OCI-LY1 (cell line): ENCODE measurements at regions not wholly inside any gene's neighbourhood (a gene's known extent, or its start where the extent isn't known, plus 50 kb on each side); places are given as distances from the start of the nearest gene placed in this dataset.

Source experiments
- H2AFZ ChIP-seq: fragments of 200-600 bp; sonication (generic), shearing (Covaris generic); 2 replicates; pipeline ENCODE4 v1.6.0; 2014; ENCODE audit warnings: antibody characterized with exemption, mild to moderate bottlenecking, low read length
- H3F3A ChIP-seq: fragments of 200-600 bp; sonication (generic), shearing (Covaris generic); 2 replicates; pipeline ENCODE4 v1.6.0; 2014; ENCODE audit warnings: mild to moderate bottlenecking, antibody characterized with exemption, low read length, moderate library complexity; ENCODE audit not compliant: insufficient read depth
- H3K27ac ChIP-seq: fragments of 200-600 bp; sonication (generic); 2 replicates; pipeline ENCODE4 v1.5.1; 2014; ENCODE audit warnings: low read length, mixed run types, mild to moderate bottlenecking, low read depth; ENCODE audit not compliant: poor library complexity, severe bottlenecking
- H3K27me3 ChIP-seq: fragments of 200-600 bp; sonication (generic); 2 replicates; pipeline ENCODE4 v1.6.0; 2014; ENCODE audit warnings: antibody characterized with exemption, mild to moderate bottlenecking, low read length, moderate library complexity; ENCODE audit not compliant: insufficient read depth
- H3K36me3 ChIP-seq: fragments of 200-600 bp; sonication (generic); 2 replicates; pipeline ENCODE4 v1.6.1; 2014; ENCODE audit warnings: mild to moderate bottlenecking, antibody characterized with exemption, low read length, moderate library complexity, mixed read lengths; ENCODE audit not compliant: insufficient read depth
- H3K4me1 ChIP-seq: fragments of 200-600 bp; sonication (generic); 2 replicates; pipeline ENCODE4 v1.5.1; 2014; ENCODE audit warnings: mild to moderate bottlenecking, low read length, moderate library complexity; ENCODE audit not compliant: insufficient read depth, severe bottlenecking
- H3K4me2 ChIP-seq: fragments of 200-600 bp; sonication (generic), shearing (Covaris generic); 2 replicates; pipeline ENCODE4 v1.6.1; 2014; ENCODE audit warnings: low read length
- H3K4me3 ChIP-seq: fragments of 200-600 bp; sonication (generic); 2 replicates; pipeline ENCODE4 v1.5.1; 2014; ENCODE audit warnings: low read length, low read depth, mild to moderate bottlenecking, mixed read lengths; ENCODE audit not compliant: poor library complexity, severe bottlenecking
- H3K79me2 ChIP-seq: fragments of 200-600 bp; shearing (Covaris generic); 2 replicates; pipeline ENCODE4 v1.6.1; 2016; ENCODE audit warnings: mixed run types, low read length, mixed read lengths; ENCODE audit not compliant: insufficient read depth
- H3K9ac ChIP-seq: fragments of 200-600 bp; sonication (generic), shearing (Covaris generic); 2 replicates; pipeline ENCODE4 v1.6.1; 2014; ENCODE audit warnings: mild to moderate bottlenecking, low read length, mixed read lengths
- H3K9me2 ChIP-seq: fragments of 200-600 bp; sonication (generic), shearing (Covaris generic); 2 replicates; pipeline ENCODE4 v1.6.1; 2014; ENCODE audit warnings: low read depth, mild to moderate bottlenecking, low read length, mixed read lengths
- H3K9me3 ChIP-seq: fragments of 200-600 bp; shearing (Covaris generic); 2 replicates; pipeline ENCODE4 v1.6.1; 2014; ENCODE audit warnings: low read length, mixed read lengths
- H4K20me1 ChIP-seq: fragments of 200-600 bp; sonication (generic), shearing (Covaris generic); 2 replicates; pipeline ENCODE4 v1.6.0; 2016; ENCODE audit warnings: mild to moderate bottlenecking, low read length; ENCODE audit not compliant: insufficient read depth
- EZH2 ChIP-seq: fragments of 200-600 bp; sonication (generic), shearing (Covaris generic); IDR thresholded peaks from 2 replicates; pipeline ENCODE4 v1.8.0; 2017; ENCODE audit warnings: borderline replicate concordance, mixed run types, mild to moderate bottlenecking, antibody characterized with exemption, low read length, moderate library complexity, mixed read lengths
- TF ChIP-seq, protein P1 (sequence below): fragments of 200-600 bp; sonication (generic), shearing (Covaris generic); IDR thresholded peaks from 2 replicates; pipeline ENCODE4 v1.5.1; 2017; ENCODE audit warnings: mild to moderate bottlenecking, antibody characterized with exemption, low read length, moderate library complexity, mixed read lengths

GRCh38 chr3:147662705-147663104 is 253.5 kb downstream of the ZIC1 start:
- TF ChIP-seq, protein P1, sequence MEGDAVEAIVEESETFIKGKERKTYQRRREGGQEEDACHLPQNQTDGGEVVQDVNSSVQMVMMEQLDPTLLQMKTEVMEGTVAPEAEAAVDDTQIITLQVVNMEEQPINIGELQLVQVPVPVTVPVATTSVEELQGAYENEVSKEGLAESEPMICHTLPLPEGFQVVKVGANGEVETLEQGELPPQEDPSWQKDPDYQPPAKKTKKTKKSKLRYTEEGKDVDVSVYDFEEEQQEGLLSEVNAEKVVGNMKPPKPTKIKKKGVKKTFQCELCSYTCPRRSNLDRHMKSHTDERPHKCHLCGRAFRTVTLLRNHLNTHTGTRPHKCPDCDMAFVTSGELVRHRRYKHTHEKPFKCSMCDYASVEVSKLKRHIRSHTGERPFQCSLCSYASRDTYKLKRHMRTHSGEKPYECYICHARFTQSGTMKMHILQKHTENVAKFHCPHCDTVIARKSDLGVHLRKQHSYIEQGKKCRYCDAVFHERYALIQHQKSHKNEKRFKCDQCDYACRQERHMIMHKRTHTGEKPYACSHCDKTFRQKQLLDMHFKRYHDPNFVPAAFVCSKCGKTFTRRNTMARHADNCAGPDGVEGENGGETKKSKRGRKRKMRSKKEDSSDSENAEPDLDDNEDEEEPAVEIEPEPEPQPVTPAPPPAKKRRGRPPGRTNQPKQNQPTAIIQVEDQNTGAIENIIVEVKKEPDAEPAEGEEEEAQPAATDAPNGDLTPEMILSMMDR = no peak
- TF ChIP-seq EZH2 = no peak
- Histone ChIP-seq H3K9me3 (no peaks in the 10 kb centered on the region), H3K4me3 (no peak overlapping the region), H3K27ac (no peak overlapping the region), H3K4me2 (no peak overlapping the region), H3K9ac (no peak overlapping the region), H3K79me2 (no peaks in the 10 kb centered on the region), H3K27me3 (no peaks in the 10 kb centered on the region), H2AFZ (no peak overlapping the region), H3K9me2 (no peaks in the 10 kb centered on the region), H4K20me1 (no peaks in the 10 kb centered on the region), H3K36me3 (no peaks in the 10 kb centered on the region), H3K4me1 (no peaks in the 10 kb centered on the region), H3F3A (no peaks in the 10 kb centered on the region)

- TF ChIP-seq EZH2 = no peak
- TF ChIP-seq, protein P1 = no peak
- H2AFZ ChIP-seq = no peak overlapping the region
- H3K27ac ChIP-seq = no peak overlapping the region
These were observed 259.9 kb downstream of the ZIC1 start for GRCh38 chr3:147669077-147669476.

GRCh38 chr3:147672035-147672434 is 262.9 kb downstream of the ZIC1 start:
- no peaks in the 10 kb centered on the region for H3K9me2 ChIP-seq
- no peaks in the 10 kb centered on the region for H3F3A ChIP-seq
- H3K79me2 ChIP-seq = no peaks in the 10 kb centered on the region
- no peak overlapping the region for H3K4me3 ChIP-seq
- H4K20me1 ChIP-seq = no peaks in the 10 kb centered on the region
- no peaks in the 10 kb centered on the region for H3K4me1 ChIP-seq
- no peak overlapping the region for H3K9ac ChIP-seq
- H3K27ac ChIP-seq = no peak overlapping the region
- TF ChIP-seq, protein P1 = no peak
- no peak for TF ChIP-seq EZH2
- no peaks in the 10 kb centered on the region for H3K9me3 ChIP-seq
- no peaks in the 10 kb centered on the region for H3K36me3 ChIP-seq
- no peak overlapping the region for H2AFZ ChIP-seq
- H3K4me2 ChIP-seq = no peak overlapping the region
- no peaks in the 10 kb centered on the region for H3K27me3 ChIP-seq

More at GRCh38 chr3:147669077-147669476, 259.9 kb downstream of the ZIC1 start:
- Histone ChIP-seq H3K9me3 (no peaks in the 10 kb centered on the region), H3K4me2 (no peak overlapping the region), H3K9me2 (no peaks in the 10 kb centered on the region), H3K27me3 (no peaks in the 10 kb centered on the region), H3K79me2 (no peaks in the 10 kb centered on the region), H3F3A (no peaks in the 10 kb centered on the region), H3K36me3 (no peaks in the 10 kb centered on the region), H3K4me1 (no peaks in the 10 kb centered on the region), H4K20me1 (no peaks in the 10 kb centered on the region), H3K9ac (no peak overlapping the region), H3K4me3 (no peak overlapping the region)
